ENCODE measurements at regions not wholly inside any gene's neighbourhood (a gene's known extent, or its start where the extent isn't known, plus 50 kb on each side); places are given as distances from the start of the nearest gene placed in this dataset.

DNA sequence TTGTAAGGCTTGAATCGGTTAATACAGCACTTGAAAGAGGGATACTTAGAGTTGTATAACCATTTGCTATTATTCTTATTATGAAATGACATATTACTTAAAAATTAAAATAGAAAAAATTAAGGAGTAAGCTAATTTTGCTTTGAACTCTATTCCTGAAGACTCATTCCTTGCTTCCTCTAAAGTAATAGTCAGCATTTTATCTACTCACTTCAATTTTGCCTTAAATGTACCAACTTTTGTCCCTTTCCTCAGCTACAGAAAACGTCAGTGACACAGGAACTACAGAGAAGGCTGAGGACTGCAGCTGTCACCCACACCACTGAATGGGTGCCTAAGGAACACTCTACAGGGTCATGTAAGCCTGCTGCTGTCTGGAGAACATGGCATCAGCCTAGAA is 80.7 kb upstream of the OSR1 start:
- TF ChIP-seq, protein P1, sequence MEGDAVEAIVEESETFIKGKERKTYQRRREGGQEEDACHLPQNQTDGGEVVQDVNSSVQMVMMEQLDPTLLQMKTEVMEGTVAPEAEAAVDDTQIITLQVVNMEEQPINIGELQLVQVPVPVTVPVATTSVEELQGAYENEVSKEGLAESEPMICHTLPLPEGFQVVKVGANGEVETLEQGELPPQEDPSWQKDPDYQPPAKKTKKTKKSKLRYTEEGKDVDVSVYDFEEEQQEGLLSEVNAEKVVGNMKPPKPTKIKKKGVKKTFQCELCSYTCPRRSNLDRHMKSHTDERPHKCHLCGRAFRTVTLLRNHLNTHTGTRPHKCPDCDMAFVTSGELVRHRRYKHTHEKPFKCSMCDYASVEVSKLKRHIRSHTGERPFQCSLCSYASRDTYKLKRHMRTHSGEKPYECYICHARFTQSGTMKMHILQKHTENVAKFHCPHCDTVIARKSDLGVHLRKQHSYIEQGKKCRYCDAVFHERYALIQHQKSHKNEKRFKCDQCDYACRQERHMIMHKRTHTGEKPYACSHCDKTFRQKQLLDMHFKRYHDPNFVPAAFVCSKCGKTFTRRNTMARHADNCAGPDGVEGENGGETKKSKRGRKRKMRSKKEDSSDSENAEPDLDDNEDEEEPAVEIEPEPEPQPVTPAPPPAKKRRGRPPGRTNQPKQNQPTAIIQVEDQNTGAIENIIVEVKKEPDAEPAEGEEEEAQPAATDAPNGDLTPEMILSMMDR (IDR thresholded peaks at IDR 0.05) = no peak
- no peak for TF ChIP-seq EZH2 (IDR thresholded peaks at IDR 0.05; ENCODE audit: borderline replicate concordance, insufficient read depth, low read depth, low read length, poor library complexity, severe bottlenecking)
- POLR2A ChIA-PET = no interaction called here
- no peaks in the 10 kb centered on the region for H3K4me1 ChIP-seq (ENCODE audit: control insufficient read depth in 2 of 2, insufficient read depth in 2 of 2, low read length in 2 of 2)
- Mint-ChIP-seq H3K27ac (no peak overlapping the region), H3K27me3 (peaks cover 9% of the 10 kb centered on the region), H3K9me3 (ENCODE audit: insufficient read depth) (no peaks in the 10 kb centered on the region), H3K4me1 (no peaks in the 10 kb centered on the region), H3K4me3 (no peak overlapping the region)
- H3K9ac ChIP-seq (ENCODE audit: low read length) = no peak overlapping the region
- H3K4me2 ChIP-seq (replicated peaks; ENCODE audit: low read depth, low read length, poor library complexity, severe bottlenecking) = no peak overlapping the region
- no peak overlapping the region for H3K27ac ChIP-seq (ENCODE audit: low read length in 2 of 2)
- H4K20me1 ChIP-seq (ENCODE audit: control insufficient read depth, insufficient read depth, low read length, poor library complexity, severe bottlenecking) = no peaks in the 10 kb centered on the region
- H2AFZ ChIP-seq (ENCODE audit: insufficient read depth, low read depth, low read length, poor library complexity, severe bottlenecking) = no peak overlapping the region
- no peaks in the 10 kb centered on the region for H3K79me2 ChIP-seq (ENCODE audit: control insufficient read depth, insufficient read depth, low read length)
- WGBS (ENCODE audit: insufficient coverage) = 67% methylated on average over 1 of the region's 2 CpGs
- intact Hi-C loops (cut with micrococcal nuclease) = no loop called here
- DNase-seq (no peak), ATAC-seq (ENCODE audit: low read depth) (no peak)
- H3K9me3 ChIP-seq (ENCODE audit: control extremely low read depth in 1 of 3, control insufficient read depth in 2 of 3, insufficient read depth in 1 of 3, low read length in 2 of 3) = no peaks in the 10 kb centered on the region
- no peak overlapping the region for H3K4me3 ChIP-seq (ENCODE audit: control extremely low read depth in 1 of 5, extremely low read depth in 1 of 5, insufficient read depth in 1 of 5, low read depth in 2 of 5, low read length in 4 of 5)
- H3K36me3 ChIP-seq (replicated peaks in 1 of 2; ENCODE audit: control extremely low read depth in 1 of 2, control insufficient read depth in 1 of 2, extremely low read depth in 1 of 2, insufficient read depth in 2 of 2, low read length in 1 of 2) = no peaks in the 10 kb centered on the region
- peaks cover 0 to 5% (median 2%) of the 10 kb centered on the region in 4 experiments for H3K27me3 ChIP-seq (replicated peaks in 1 of 4; ENCODE audit: control extremely low read depth in 1 of 4, control insufficient read depth in 3 of 4, insufficient read depth in 4 of 4, low read length in 3 of 4)
- CTCF ChIA-PET = no interaction called here

DNA sequence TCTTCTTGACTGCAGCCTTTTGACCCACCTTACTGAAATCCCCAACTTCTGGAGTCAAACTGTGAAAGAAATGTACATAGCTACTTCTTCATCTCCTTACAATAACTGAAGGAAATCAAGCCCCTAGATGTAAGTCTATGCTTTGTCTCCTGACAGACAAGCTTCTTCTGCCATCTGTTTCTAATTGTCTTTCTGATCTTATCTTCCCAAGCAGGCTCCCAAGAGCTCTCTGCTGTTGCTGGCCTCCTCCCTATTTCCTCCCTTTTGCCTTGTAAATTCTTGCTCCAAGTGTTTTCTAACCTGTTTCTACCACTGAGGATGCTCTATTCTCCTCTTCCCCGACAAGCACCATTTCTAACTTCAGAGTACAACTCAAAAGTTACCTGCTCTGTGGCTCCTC is 77.4 kb upstream of the OSR1 start:
- Mint-ChIP-seq H3K27me3 (peaks cover 5% of the 10 kb centered on the region), H3K9me3 (ENCODE audit: insufficient read depth) (no peaks in the 10 kb centered on the region), H3K27ac (no peak overlapping the region), H3K4me1 (no peaks in the 10 kb centered on the region), H3K4me3 (no peak overlapping the region)
- intact Hi-C loops (cut with micrococcal nuclease) = no loop called here
- Histone ChIP-seq H3K36me3 (replicated peaks in 1 of 2; ENCODE audit: control extremely low read depth in 1 of 2, control insufficient read depth in 1 of 2, extremely low read depth in 1 of 2, insufficient read depth in 2 of 2, low read length in 1 of 2) (no peaks in the 10 kb centered on the region), H3K9me3 (ENCODE audit: control extremely low read depth in 1 of 3, control insufficient read depth in 2 of 3, insufficient read depth in 1 of 3, low read length in 2 of 3) (no peaks in the 10 kb centered on the region), H3K4me2 (replicated peaks; ENCODE audit: low read depth, low read length, poor library complexity, severe bottlenecking) (no peak overlapping the region), H2AFZ (ENCODE audit: insufficient read depth, low read depth, low read length, poor library complexity, severe bottlenecking) (no peak overlapping the region), H3K9ac (ENCODE audit: low read length) (no peak overlapping the region), H4K20me1 (ENCODE audit: control insufficient read depth, insufficient read depth, low read length, poor library complexity, severe bottlenecking) (no peaks in the 10 kb centered on the region), H3K4me3 (ENCODE audit: control extremely low read depth in 1 of 5, extremely low read depth in 1 of 5, insufficient read depth in 1 of 5, low read depth in 2 of 5, low read length in 4 of 5) (no peak overlapping the region), H3K27ac (ENCODE audit: low read length in 2 of 2) (no peak overlapping the region), H3K4me1 (ENCODE audit: control insufficient read depth in 2 of 2, insufficient read depth in 2 of 2, low read length in 2 of 2) (no peaks in the 10 kb centered on the region), H3K27me3 (replicated peaks in 1 of 4; ENCODE audit: control extremely low read depth in 1 of 4, control insufficient read depth in 3 of 4, insufficient read depth in 4 of 4, low read length in 3 of 4) (peaks cover 0 to 5% (median 2%) of the 10 kb centered on the region in 4 experiments), H3K79me2 (ENCODE audit: control insufficient read depth, insufficient read depth, low read length) (no peaks in the 10 kb centered on the region)
- no peak for ATAC-seq (ENCODE audit: low read depth)
- TF ChIP-seq, protein P1 (IDR thresholded peaks at IDR 0.05) = no peak
- no peak for TF ChIP-seq EZH2 (IDR thresholded peaks at IDR 0.05; ENCODE audit: borderline replicate concordance, insufficient read depth, low read depth, low read length, poor library complexity, severe bottlenecking)
- ChIA-PET POLR2A (no interaction called here), CTCF (no interaction called here)
- no peak for DNase-seq
- WGBS (ENCODE audit: insufficient coverage) = 0% methylated on average over 1 of the region's 1 CpG

Data from B cell (primary cell).